ENCODE measurements at regions not wholly inside any gene's neighbourhood (a gene's known extent, or its start where the extent isn't known, plus 50 kb on each side); places are given as distances from the start of the nearest gene placed in this dataset.

GRCh38 chr19:31717269-31717923 is 368.2 kb upstream of the TSHZ3 start:
- DNase-seq: no peak

- DNase-seq: peak; percentile 84
Observed at GRCh38 chr19:31718032-31718431, 368.8 kb upstream of the TSHZ3 start.

GRCh38 chr19:31718898-31719297 is 369.7 kb upstream of the TSHZ3 start:
- DNase-seq: no peak

GRCh38 chr19:31723101-31723500 is 373.9 kb upstream of the TSHZ3 start:
- peak; percentile 47 for DNase-seq

GRCh38 chr19:31725051-31725450 is 375.8 kb upstream of the TSHZ3 start:
- peak; percentile 57 for DNase-seq

- no peak for DNase-seq
Observed at GRCh38 chr19:31727536-31727935, 378.3 kb upstream of the TSHZ3 start.

GRCh38 chr19:31730270-31730669 is 381.0 kb upstream of the TSHZ3 start:
- DNase-seq: no peak

- no peak for DNase-seq
Observed at GRCh38 chr19:31733591-31733990, 384.4 kb upstream of the TSHZ3 start.

- DNase-seq: no peak
Observed at GRCh38 chr19:31742249-31742648, 393.0 kb upstream of the TSHZ3 start.

GRCh38 chr19:31745731-31746130 is 396.5 kb upstream of the TSHZ3 start:
- DNase-seq: no peak

- no peak for DNase-seq
Observed at GRCh38 chr19:31749231-31749630, 400.0 kb upstream of the TSHZ3 start.

GRCh38 chr19:31759359-31759758 is 410.1 kb upstream of the TSHZ3 start:
- DNase-seq: no peak

- DNase-seq: no peak
Observed at GRCh38 chr19:31761281-31761913, 412.2 kb upstream of the TSHZ3 start.

- DNase-seq: no peak
Observed at GRCh38 chr19:31770223-31770622, 421.0 kb upstream of the TSHZ3 start.

- no peak for DNase-seq
Observed at GRCh38 chr19:31772915-31773314, 423.7 kb upstream of the TSHZ3 start.

GRCh38 chr19:31781542-31781941 is 432.3 kb upstream of the TSHZ3 start:
- DNase-seq: no peak

- DNase-seq: no peak
Observed at GRCh38 chr19:31783592-31783991, 434.4 kb upstream of the TSHZ3 start.

GRCh38 chr19:31784671-31785101 is 435.4 kb upstream of the TSHZ3 start:
- DNase-seq: no peak

- DNase-seq: no peak
Observed at GRCh38 chr19:31801611-31802010, 452.4 kb upstream of the TSHZ3 start.

GRCh38 chr19:31803835-31804446 is 454.7 kb upstream of the TSHZ3 start:
- no peak for DNase-seq

GRCh38 chr19:31804668-31805067 is 455.4 kb upstream of the TSHZ3 start:
- DNase-seq: no peak

- DNase-seq: no peak
Observed at GRCh38 chr19:31810536-31811109, 461.4 kb upstream of the TSHZ3 start.

- no peak for DNase-seq
Observed at GRCh38 chr19:31817971-31818797, 468.9 kb upstream of the TSHZ3 start.
